Fibroblast of villous mesenchyme (primary cell): ENCODE measurements at regions not wholly inside any gene's neighbourhood (a gene's known extent, or its start where the extent isn't known, plus 50 kb on each side); places are given as distances from the start of the nearest gene placed in this dataset.

ENCODE experiments used
- DNase-seq: peaks from one replicate; pipeline ENCODE4 v3.0.0-alpha.2; 2010; ENCODE audit warnings: low read depth
- H3K4me3 ChIP-seq: 2 replicates; pipeline ENCODE4 v1.5.1; 2011; ENCODE audit warnings: low read depth, mild to moderate bottlenecking, low read length
- TF ChIP-seq, protein P1 (sequence below): IDR thresholded peaks from 2 replicates; pipeline ENCODE4 v1.5.1; 2012; ENCODE audit warnings: low read depth, mild to moderate bottlenecking, low read length; ENCODE audit not compliant: insufficient read depth

DNA sequence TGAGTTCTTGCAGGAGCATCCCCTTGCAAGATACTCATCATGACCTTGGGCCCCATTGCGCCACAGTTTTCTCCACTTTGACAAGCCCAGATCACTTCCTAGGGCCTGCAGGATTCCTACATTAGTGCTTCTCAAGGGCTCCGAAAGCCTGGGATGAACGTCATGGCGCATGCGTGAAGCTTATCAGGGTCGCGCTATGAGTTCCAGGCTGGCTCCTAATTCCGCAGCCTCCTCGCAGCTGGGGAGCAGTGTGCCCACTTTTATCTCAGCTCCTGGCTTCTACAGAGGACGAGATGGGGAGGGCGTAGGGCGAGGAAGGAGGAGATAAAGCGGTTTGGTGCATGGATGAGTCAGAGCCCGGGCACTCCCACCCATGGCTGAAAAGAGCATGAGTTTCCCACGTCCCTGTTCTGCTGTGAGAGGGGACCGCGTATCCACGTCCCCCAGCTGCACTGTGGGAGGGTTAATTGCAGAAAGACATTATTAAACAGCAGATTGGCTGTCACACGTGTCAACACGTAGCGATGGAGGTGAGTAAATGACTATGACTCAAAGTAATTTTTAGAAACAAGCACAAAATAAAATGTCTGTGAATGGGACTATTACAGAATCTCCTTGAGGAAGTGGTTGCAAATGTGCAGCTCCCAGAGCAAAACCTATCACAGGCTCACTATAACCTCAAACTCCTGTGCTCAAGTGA lies 72.9 kb upstream of the DSP start:
- peak; percentile 89 for DNase-seq
- TF ChIP-seq, protein P1, sequence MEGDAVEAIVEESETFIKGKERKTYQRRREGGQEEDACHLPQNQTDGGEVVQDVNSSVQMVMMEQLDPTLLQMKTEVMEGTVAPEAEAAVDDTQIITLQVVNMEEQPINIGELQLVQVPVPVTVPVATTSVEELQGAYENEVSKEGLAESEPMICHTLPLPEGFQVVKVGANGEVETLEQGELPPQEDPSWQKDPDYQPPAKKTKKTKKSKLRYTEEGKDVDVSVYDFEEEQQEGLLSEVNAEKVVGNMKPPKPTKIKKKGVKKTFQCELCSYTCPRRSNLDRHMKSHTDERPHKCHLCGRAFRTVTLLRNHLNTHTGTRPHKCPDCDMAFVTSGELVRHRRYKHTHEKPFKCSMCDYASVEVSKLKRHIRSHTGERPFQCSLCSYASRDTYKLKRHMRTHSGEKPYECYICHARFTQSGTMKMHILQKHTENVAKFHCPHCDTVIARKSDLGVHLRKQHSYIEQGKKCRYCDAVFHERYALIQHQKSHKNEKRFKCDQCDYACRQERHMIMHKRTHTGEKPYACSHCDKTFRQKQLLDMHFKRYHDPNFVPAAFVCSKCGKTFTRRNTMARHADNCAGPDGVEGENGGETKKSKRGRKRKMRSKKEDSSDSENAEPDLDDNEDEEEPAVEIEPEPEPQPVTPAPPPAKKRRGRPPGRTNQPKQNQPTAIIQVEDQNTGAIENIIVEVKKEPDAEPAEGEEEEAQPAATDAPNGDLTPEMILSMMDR, result no peak
- H3K4me3 ChIP-seq, result peak overlapping the region; percentile 53

DNA sequence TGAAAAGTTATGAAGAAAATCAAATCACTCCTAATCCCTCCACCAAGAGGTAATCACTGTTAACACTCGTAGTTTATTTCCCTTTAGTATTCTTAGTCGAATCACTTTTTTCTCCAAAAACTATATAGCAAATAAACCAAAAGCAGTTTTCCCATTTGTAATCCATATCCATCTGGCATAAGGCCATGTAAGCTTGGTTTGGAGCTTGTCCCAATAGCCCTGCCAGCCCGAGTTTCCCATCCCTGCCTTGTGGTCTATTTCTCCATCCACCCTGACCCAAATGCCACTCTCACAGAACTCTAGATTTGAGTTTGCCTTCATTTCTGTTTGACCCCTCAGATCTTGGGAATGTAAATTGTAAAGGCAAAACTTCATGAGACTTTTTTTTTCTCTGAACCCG lies 71.8 kb upstream of the DSP start:
- DNase-seq, result peak; percentile 49
- TF ChIP-seq, protein P1, result no peak
- H3K4me3 ChIP-seq, result no peak overlapping the region

DNA sequence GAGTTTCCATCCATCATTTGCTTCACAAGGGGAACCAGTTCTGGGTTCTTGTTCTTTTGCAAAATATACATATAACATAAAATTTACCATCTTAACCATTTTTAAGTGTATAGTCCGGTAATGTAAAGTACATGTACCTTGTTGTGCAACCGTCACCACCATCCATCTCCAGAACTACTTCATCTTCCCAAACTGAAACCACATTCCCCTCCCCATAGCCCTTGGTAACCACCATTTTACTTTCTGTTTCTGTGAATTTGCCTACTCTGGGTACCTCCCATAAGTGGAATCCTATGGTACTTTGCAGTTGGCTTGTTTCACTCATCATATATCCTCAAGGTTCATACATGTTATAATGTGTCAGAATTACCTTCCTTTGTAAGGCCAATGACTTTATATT lies 70.3 kb upstream of the DSP start:
- TF ChIP-seq, protein P1, result no peak
- no peak for DNase-seq
- no peak overlapping the region for H3K4me3 ChIP-seq

DNA sequence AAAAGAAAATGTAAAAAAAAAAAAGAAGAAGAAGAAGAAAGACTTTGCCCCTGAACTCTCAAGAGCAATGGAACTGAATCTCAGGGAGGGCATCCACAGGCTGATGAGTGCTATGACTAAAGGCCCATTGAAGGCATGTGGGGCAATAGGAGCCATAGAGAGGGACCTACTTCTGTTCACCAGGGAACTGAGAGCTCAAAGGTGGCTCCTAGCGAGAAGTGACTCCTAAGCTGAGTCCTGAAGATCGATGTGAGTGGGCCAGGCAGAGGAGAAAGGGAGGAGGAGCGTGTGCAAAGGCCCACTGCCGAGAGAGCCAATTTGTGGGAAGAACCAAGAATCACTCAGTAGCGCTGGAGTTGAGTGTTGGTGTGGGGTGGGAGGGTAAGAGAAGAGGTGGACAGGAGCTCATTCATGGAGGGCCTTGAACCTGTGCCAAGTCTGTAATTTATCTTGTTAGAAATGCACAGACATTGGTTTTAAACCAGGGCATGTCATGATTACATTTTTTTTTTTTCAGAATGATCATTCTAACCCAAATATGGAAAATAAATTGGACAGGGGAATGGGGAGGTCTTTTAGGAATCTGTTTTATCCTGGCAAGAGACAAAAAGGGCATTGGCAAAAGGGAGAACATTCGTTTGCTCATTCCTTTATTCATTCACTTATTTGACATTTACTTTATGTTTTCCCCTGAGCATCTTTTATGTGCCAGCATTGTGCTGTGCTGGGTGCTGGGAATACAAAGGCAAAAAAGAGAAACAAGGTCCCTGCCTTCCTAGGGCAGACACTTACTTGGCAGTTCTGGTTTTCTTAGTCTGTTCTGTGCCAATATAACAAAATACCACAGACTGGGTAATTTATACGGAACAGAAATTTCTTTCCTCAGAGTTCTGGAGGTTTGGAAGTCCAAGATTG lies 67.4 kb upstream of the DSP start:
- H3K4me3 ChIP-seq, result no peak overlapping the region
- TF ChIP-seq, protein P1, result no peak
- DNase-seq, result no peak

DNA sequence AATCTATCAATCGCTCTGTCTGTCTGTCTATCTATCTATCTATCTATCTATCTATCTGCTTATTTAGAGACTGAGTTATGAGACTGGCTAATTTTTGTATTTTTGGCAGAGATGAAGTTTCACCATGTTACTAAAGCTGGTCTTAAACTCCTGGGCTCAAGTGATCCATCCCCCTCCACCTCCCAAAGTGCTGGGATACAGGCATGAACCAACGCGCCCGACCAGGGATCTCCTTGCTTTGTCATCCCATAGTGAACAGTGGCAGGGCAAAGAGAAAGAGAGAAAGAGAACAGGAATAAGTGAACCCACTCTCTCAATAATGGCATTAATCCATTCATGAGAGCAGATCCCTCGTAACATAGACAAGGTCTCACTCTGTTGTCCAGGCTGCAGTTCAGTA lies 66.4 kb upstream of the DSP start:
- no peak overlapping the region for H3K4me3 ChIP-seq
- no peak for DNase-seq
- TF ChIP-seq, protein P1, result no peak

DNA sequence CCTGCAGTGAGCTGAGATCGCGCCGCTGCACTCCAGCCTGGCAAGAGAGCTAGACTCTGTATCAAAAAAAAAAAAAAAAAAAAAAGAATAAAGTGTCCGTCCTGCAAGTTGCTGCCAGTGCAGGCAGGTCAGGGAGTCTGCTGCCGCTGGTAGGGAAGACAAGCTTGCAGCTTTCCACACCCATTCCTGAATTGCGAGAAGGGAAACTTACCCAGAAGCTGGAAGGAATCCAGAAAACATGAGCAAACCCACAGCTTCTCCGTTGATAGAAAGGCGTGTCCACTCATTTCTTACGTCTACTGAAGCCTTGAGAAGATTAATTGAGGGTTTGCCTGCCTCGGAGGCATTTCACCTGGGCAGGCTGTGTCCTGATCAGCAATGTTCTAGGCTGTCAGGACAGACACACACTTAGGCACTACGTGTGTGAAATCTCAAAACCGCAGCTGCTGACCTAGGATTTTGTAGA lies 61.6 kb upstream of the DSP start:
- peak; percentile 80 for DNase-seq
- peak overlapping the region; percentile 10 for H3K4me3 ChIP-seq
- TF ChIP-seq, protein P1, result no peak
